Gastroesophageal sphincter (tissue), 3 donors: ENCODE measurements at regions not wholly inside any gene's neighbourhood (a gene's known extent, or its start where the extent isn't known, plus 50 kb on each side); places are given as distances from the start of the nearest gene placed in this dataset.

ENCODE experiments used
- CTCF ChIP-seq, 4 experiments: fragments of 200-600 bp in 2 of 4; fragments of 450-650 bp in 2 of 4; sonication (generic) in 1 of 4; IDR thresholded peaks; one replicate each; pipeline ENCODE4 v1.5.1; 2017 to 2019; ENCODE audit warnings: antibody characterized with exemption in 4 of 4, mild to moderate bottlenecking in 2 of 4, moderate library complexity in 2 of 4
- POLR2A ChIP-seq, 2 donors: fragments of 450-650 bp; IDR thresholded peaks; one replicate each; pipeline ENCODE4 v1.6.1; 2017; ENCODE audit warnings: antibody characterized with exemption in 2 of 2, mild to moderate bottlenecking in 2 of 2, moderate library complexity in 1 of 2
- POLR2AphosphoS5 ChIP-seq: sonication (generic); formaldehyde crosslinking; IDR thresholded peaks from one replicate; pipeline ENCODE4 v1.6.1; 2017; ENCODE audit warnings: antibody characterized with exemption

GRCh38 chr2:189336276-189336975, 104.8 kb upstream of the WDR75 start:
- TF ChIP-seq CTCF (IDR thresholded peaks at IDR 0.05) (no peak), POLR2A (IDR thresholded peaks at IDR 0.05) (no peak), POLR2AphosphoS5 (peak; percentile 33)
